IMR-90 (cell line): ENCODE measurements at regions not wholly inside any gene's neighbourhood (a gene's known extent, or its start where the extent isn't known, plus 50 kb on each side); places are given as distances from the start of the nearest gene placed in this dataset.

ENCODE experiments used
- ATAC-seq: fragments of 200-7000 bp; cut with Tn5 transposase; 2 replicates; pipeline ENCODE4 v1.9.1; 2020; ENCODE audit warnings: low read depth, mild to moderate bottlenecking, moderate library complexity
- BruUV-seq: library from RNA; stranded (reverse); fragments of 400-500 nt; replicated peaks from 2 replicates; lab custom pipeline; 2021; lab: Mats Ljungman, UMichigan
- CTCF ChIA-PET: fragments of 300-600 bp; formaldehyde crosslinking; extraction: SDS; loops from one replicate; lab custom pipeline; 2021; ENCODE audit warnings: antibody characterized with exemption; lab: Yijun Ruan, JAX
- POLR2A ChIA-PET: fragments of 300-600 bp; sonication (Branson Sonifier 250); formaldehyde crosslinking; loops from one replicate; lab custom pipeline; 2022; ENCODE audit warnings: antibody characterized with exemption; ENCODE audit not compliant: unreplicated experiment; lab: Charles Lee
- DNase-seq: peaks from one replicate; pipeline ENCODE4 v3.0.0; 2013
- H2AFZ ChIP-seq: replicated peaks from 2 replicates; pipeline ENCODE3; 2013; ENCODE audit warnings: low read length, mild to moderate bottlenecking; ENCODE audit not compliant: poor library complexity
- H2AK5ac ChIP-seq: 2 replicates; pipeline ENCODE4 v1.6.1; 2013; ENCODE audit warnings: low read depth, low read length, inconsistent platforms
- H2AK9ac ChIP-seq: replicated peaks from 2 replicates; pipeline ENCODE3; 2013; ENCODE audit warnings: mild to moderate bottlenecking, low read depth, low read length, moderate library complexity; ENCODE audit not compliant: poor library complexity
- H2BK120ac ChIP-seq: 2 replicates; pipeline ENCODE4 v1.6.1; 2013; ENCODE audit warnings: low read depth, low read length, inconsistent platforms
- H2BK15ac ChIP-seq: 3 replicates; pipeline ENCODE4 v1.6.1; 2013; ENCODE audit warnings: low read depth, low read length, inconsistent platforms
- H2BK20ac ChIP-seq: 2 replicates; pipeline ENCODE4 v1.6.1; 2013; ENCODE audit warnings: low read depth, mild to moderate bottlenecking, inconsistent platforms, low read length, moderate library complexity
- H2BK5ac ChIP-seq: 2 replicates; pipeline ENCODE4 v1.6.1; 2013; ENCODE audit warnings: mild to moderate bottlenecking, low read depth, low read length, inconsistent platforms; ENCODE audit not compliant: poor library complexity, severe bottlenecking
- H3K14ac ChIP-seq: replicated peaks from 2 replicates; pipeline ENCODE4 v1.6.1; 2013; ENCODE audit warnings: low read depth, low read length, inconsistent platforms
- H3K18ac ChIP-seq: 2 replicates; pipeline ENCODE4 v1.6.1; 2013; ENCODE audit warnings: low read depth, low read length, control low read depth
- H3K23ac ChIP-seq: 2 replicates; pipeline ENCODE4 v1.6.1; 2013; ENCODE audit warnings: low read depth, low read length, inconsistent platforms
- H3K27ac ChIP-seq: 2 replicates; pipeline ENCODE4 v1.5.1; 2013; ENCODE audit warnings: mild to moderate bottlenecking, control low read depth, low read length; ENCODE audit not compliant: insufficient read depth
- H3K27me3 ChIP-seq: 2 replicates; pipeline ENCODE4 v1.6.1; 2013; ENCODE audit warnings: low read length; ENCODE audit not compliant: control insufficient read depth, insufficient read depth
- H3K36me3 ChIP-seq: 2 replicates; pipeline ENCODE4 v1.6.1; 2013; ENCODE audit warnings: low read length, mixed read lengths; ENCODE audit not compliant: control insufficient read depth, insufficient read depth
- H3K4ac ChIP-seq: 2 replicates; pipeline ENCODE4 v1.6.1; 2013; ENCODE audit warnings: low read depth, low read length, inconsistent platforms
- H3K4me1 ChIP-seq: 2 replicates; pipeline ENCODE4 v1.6.1; 2013; ENCODE audit warnings: low read length, mixed read lengths; ENCODE audit not compliant: control insufficient read depth, insufficient read depth
- H3K4me2 ChIP-seq: 2 replicates; pipeline ENCODE4 v1.6.1; 2013; ENCODE audit warnings: low read depth, mild to moderate bottlenecking, control low read depth, low read length, moderate library complexity
- H3K4me3 ChIP-seq: 2 replicates; pipeline ENCODE4 v1.5.1; 2013; ENCODE audit warnings: low read depth, mild to moderate bottlenecking, control low read depth, low read length, moderate library complexity; ENCODE audit not compliant: insufficient read depth
- H3K56ac ChIP-seq: 2 replicates; pipeline ENCODE4 v1.6.1; 2013; ENCODE audit warnings: low read length, inconsistent platforms; ENCODE audit not compliant: insufficient read depth; ENCODE audit errors: extremely low read depth
- H3K79me1 ChIP-seq, 2 experiments: 2 replicates each; pipeline ENCODE4 v1.6.1; 2013; ENCODE audit warnings: low read length in 2 of 2, inconsistent platforms in 1 of 2, low read depth in 1 of 2
- H3K9ac ChIP-seq: 2 replicates; pipeline ENCODE4 v1.6.1; 2013; ENCODE audit warnings: low read depth, low read length, control low read depth
- H3K9me1 ChIP-seq: 2 replicates; pipeline ENCODE4 v1.6.1; 2013; ENCODE audit warnings: low read length, inconsistent platforms; ENCODE audit not compliant: insufficient read depth
- H3K9me3 ChIP-seq: 2 replicates; pipeline ENCODE4 v1.6.1; 2013; ENCODE audit warnings: low read length; ENCODE audit not compliant: control insufficient read depth, insufficient read depth
- H4K20me1 ChIP-seq: 2 replicates; pipeline ENCODE4 v1.6.1; 2013; ENCODE audit warnings: low read length, inconsistent platforms; ENCODE audit not compliant: insufficient read depth
- H4K5ac ChIP-seq: 2 replicates; pipeline ENCODE4 v1.6.1; 2013; ENCODE audit warnings: mild to moderate bottlenecking, low read depth, low read length, control low read depth
- H4K8ac ChIP-seq, 2 experiments: 2 replicates each; pipeline ENCODE4 v1.6.1; 2013; ENCODE audit warnings: low read depth in 2 of 2, low read length in 2 of 2, control low read depth in 1 of 2, inconsistent platforms in 1 of 2
- H4K91ac ChIP-seq: 2 replicates; pipeline ENCODE4 v1.6.1; 2013; ENCODE audit warnings: low read depth, low read length, inconsistent platforms; ENCODE audit not compliant: insufficient read depth
- BHLHE40 ChIP-seq: fragments of 150-350 bp; IDR thresholded peaks from 2 replicates; pipeline ENCODE4 v1.6.1; 2016; ENCODE audit warnings: mild to moderate bottlenecking, low read depth, low read length
- CEBPB ChIP-seq: IDR thresholded peaks from 2 replicates; pipeline ENCODE4 v1.6.1; 2012; ENCODE audit warnings: low read depth, low read length, improper control_type of control experiment
- CHD1 ChIP-seq: IDR thresholded peaks from 2 replicates; pipeline ENCODE4 v1.6.1; 2012; ENCODE audit warnings: low read depth, low read length, improper control_type of control experiment
- CTCF ChIP-seq: conservative IDR thresholded peaks from 2 replicates; pipeline ENCODE4 v1.5.1; 2012; ENCODE audit warnings: mild to moderate bottlenecking, low read depth, low read length, improper control_type of control experiment
- ELK1 ChIP-seq: fragments of 150-350 bp; IDR thresholded peaks from 2 replicates; pipeline ENCODE4 v1.6.1; 2016; ENCODE audit warnings: low read depth, mild to moderate bottlenecking, low read length, moderate library complexity, borderline replicate concordance
- MAFK ChIP-seq: IDR thresholded peaks from 2 replicates; pipeline ENCODE4 v1.6.1; 2012; ENCODE audit warnings: low read depth, low read length, improper control_type of control experiment
- MAZ ChIP-seq: IDR thresholded peaks from 2 replicates; pipeline ENCODE4 v1.6.1; 2012; ENCODE audit warnings: low read depth, mild to moderate bottlenecking, low read length, improper control_type of control experiment, moderate library complexity, borderline replicate concordance
- MXI1 ChIP-seq: IDR thresholded peaks from 2 replicates; pipeline ENCODE4 v1.6.1; 2012; ENCODE audit warnings: low read depth, mild to moderate bottlenecking, low read length, moderate library complexity, borderline replicate concordance
- POLR2A ChIP-seq: IDR thresholded peaks from 2 replicates; pipeline ENCODE4 v1.6.1; 2012; ENCODE audit warnings: mild to moderate bottlenecking, low read depth, low read length
- RCOR1 ChIP-seq: IDR thresholded peaks from 2 replicates; pipeline ENCODE4 v1.6.1; 2012; ENCODE audit warnings: mild to moderate bottlenecking, low read length, improper control_type of control experiment; ENCODE audit not compliant: insufficient replicate concordance
- SMC3 ChIP-seq: fragments of 150-350 bp; IDR thresholded peaks from 2 replicates; pipeline ENCODE4 v1.6.1; 2016; ENCODE audit warnings: low read depth, mild to moderate bottlenecking, antibody characterized with exemption, low read length, moderate library complexity
- USF2 ChIP-seq: fragments of 150-350 bp; IDR thresholded peaks from 2 replicates; pipeline ENCODE4 v1.6.1; 2017; ENCODE audit warnings: mild to moderate bottlenecking, antibody characterized with exemption, low read length, low read depth
- WGBS, 2 experiments: methylation state at CpG; one replicate each; pipeline versions ENCODE4 v1.1.5 to v1.1.7; 2013; ENCODE audit warnings: missing lambda C conversion rate in 2 of 2; ENCODE audit not compliant: insufficient read length in 1 of 2; ENCODE audit errors: extremely low coverage in 2 of 2; 5-methylcytosine and 5-hydroxymethylcytosine counted together
- dilution Hi-C: fragments of 300-500 bp; cut with HindIII; formaldehyde crosslinking; loops from one replicate; pipeline ENCODE4 v1.14.3; 2018; ENCODE audit warnings: low sequenced_read_pairs; ENCODE audit not compliant: unreplicated experiment
- in situ Hi-C: fragments of 300-500 bp; cut with MboI; formaldehyde crosslinking; loops from 3 replicates; pipeline ENCODE4 v1.14.3; 2019; ENCODE audit warnings: low sequenced_read_pairs, inconsistent platforms, mixed read lengths
- intact Hi-C: fragments of 100-400 bp; cut with micrococcal nuclease; formaldehyde crosslinking; loops from 2 replicates; pipeline ENCODE4 v1.10.0; 2022

GRCh38 chr2:56671973-56672569 is 488.3 kb downstream of the CCDC85A start:
- intact Hi-C loops (no loop called here), dilution Hi-C loops (no loop called here), in situ Hi-C loops (no loop called here)
- Histone ChIP-seq H3K79me1 (no peaks in the 10 kb centered on the region), H2AK9ac (no peak overlapping the region), H3K56ac (no peak overlapping the region), H3K18ac (no peak overlapping the region), H2AFZ (no peak overlapping the region), H3K27ac (no peak overlapping the region), H3K9me1 (no peaks in the 10 kb centered on the region), H2BK20ac (no peak overlapping the region), H3K4ac (no peak overlapping the region), H3K9me3 (peaks cover 16% of the 10 kb centered on the region), H4K8ac (no peak overlapping the region), H4K20me1 (no peaks in the 10 kb centered on the region), H3K27me3 (no peaks in the 10 kb centered on the region), H2AK5ac (no peak overlapping the region), H2BK15ac (no peak overlapping the region), H3K23ac (no peak overlapping the region), H2BK5ac (no peak overlapping the region), H3K4me3 (no peak overlapping the region), H3K9ac (no peak overlapping the region), H4K91ac (no peak overlapping the region), H3K14ac (no peak overlapping the region), H3K36me3 (no peaks in the 10 kb centered on the region), H2BK120ac (no peak overlapping the region), H4K5ac (no peak overlapping the region), H3K4me1 (no peaks in the 10 kb centered on the region), H3K4me2 (no peak overlapping the region)
- TF ChIP-seq ELK1 (no peak), MAFK (no peak), USF2 (no peak), SMC3 (no peak), MAZ (no peak), BHLHE40 (no peak), RCOR1 (no peak), CTCF (no peak), MXI1 (no peak), CHD1 (no peak), CEBPB (no peak), POLR2A (no peak)
- CTCF ChIA-PET = no interaction called here
- WGBS, 2 experiments = 11% methylated on average over 1 of the region's 5 CpGs; no CpG with 5 or more reads in 1 of the 2 experiments
- BruUV-seq = no TSS peak
- no peak for DNase-seq
- POLR2A ChIA-PET = no interaction called here
- ATAC-seq = no peak
